ENCODE measurements at regions not wholly inside any gene's neighbourhood (a gene's known extent, or its start where the extent isn't known, plus 50 kb on each side); places are given as distances from the start of the nearest gene placed in this dataset.

DNA sequence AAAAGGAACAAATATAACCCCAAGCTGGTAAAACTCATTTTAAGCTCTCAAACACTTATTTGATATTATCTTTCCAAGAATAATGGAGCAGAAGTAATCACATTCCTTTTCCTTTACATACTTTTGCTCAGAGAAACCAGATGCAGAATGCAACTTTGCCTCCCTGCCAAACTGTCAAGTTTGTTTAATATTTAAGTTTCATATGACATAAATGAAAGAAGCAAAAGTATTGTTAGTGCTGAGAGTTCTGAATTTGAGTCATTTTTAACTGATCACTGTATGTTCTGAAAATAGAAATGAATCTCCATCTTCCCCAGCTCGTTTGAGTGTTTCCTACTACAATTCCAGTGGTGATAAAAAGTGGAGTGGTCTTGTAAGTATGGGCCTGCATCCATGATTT lies 423.4 kb downstream of the PID1 start:
- no peaks in the 10 kb centered on the region for H3K9me1 ChIP-seq (replicated peaks; ENCODE audit: control insufficient read depth, extremely low read depth, insufficient read depth, low read length)
- H3K9me3 ChIP-seq (replicated peaks; ENCODE audit: control insufficient read depth, insufficient read depth, low read length): peaks cover 7% of the 10 kb centered on the region
- FAIRE-seq (no peak), DNase-seq (ENCODE audit: low read depth, low spot score) (no peak)
- no peaks in the 10 kb centered on the region for H4K20me1 ChIP-seq (replicated peaks; ENCODE audit: control insufficient read depth, extremely low read depth, insufficient read depth, low read length)
- CTCF ChIA-PET: no interaction called here
- no peaks in the 10 kb centered on the region for H3K4me1 ChIP-seq (ENCODE audit: control insufficient read depth, extremely low read depth, insufficient read depth, low read length)
- H3K4me2 ChIP-seq (ENCODE audit: insufficient read depth, low read length): no peak overlapping the region
- dilution Hi-C loops (cut with MboI; ENCODE audit: extremely low pct_ligation_motif_present, low sequenced_read_pairs): no loop called here
- H3K27ac ChIP-seq (ENCODE audit: insufficient read depth, low read depth, low read length): no peak overlapping the region
- BruUV-seq (replicated peaks): no TSS peak
- H3K36me3 ChIP-seq (ENCODE audit: control insufficient read depth in 2 of 2, extremely low read depth in 1 of 2, insufficient read depth in 2 of 2, low read length in 2 of 2): no peaks in the 10 kb centered on the region
- no peaks in the 10 kb centered on the region for H3K27me3 ChIP-seq (ENCODE audit: control insufficient read depth in 2 of 2, insufficient read depth in 2 of 2, low read length in 2 of 2)
- POLR2A ChIA-PET: no interaction called here
- no peaks in the 10 kb centered on the region for H3K79me2 ChIP-seq (ENCODE audit: control insufficient read depth, insufficient read depth, low read length)
- intact Hi-C loops (cut with micrococcal nuclease): no loop called here
- no peak overlapping the region for H3K4me3 ChIP-seq (replicated peaks in 1 of 3; ENCODE audit: insufficient read depth in 1 of 3, low read depth in 1 of 3, low read length in 3 of 3)
- no peak overlapping the region for H2AFZ ChIP-seq (ENCODE audit: low read depth, low read length)
- TF ChIP-seq FOS (IDR thresholded peaks at IDR 0.05; ENCODE audit: borderline replicate concordance, insufficient read depth, low read length): no peak
- TF ChIP-seq EZH2 (IDR thresholded peaks at IDR 0.05; ENCODE audit: borderline replicate concordance, low read depth, low read length, severe bottlenecking): no peak
- TF ChIP-seq POLR2AphosphoS5 (IDR thresholded peaks at IDR 0.05; ENCODE audit: insufficient read depth, low read depth, low read length): no peak
- TF ChIP-seq POLR2A (IDR thresholded peaks at IDR 0.05; ENCODE audit: low read depth, low read length): no peak
- no peak for TF ChIP-seq JUN (IDR thresholded peaks at IDR 0.05; ENCODE audit: borderline replicate concordance, insufficient read depth, insufficient read length, low read depth)
- TF ChIP-seq, protein P1, sequence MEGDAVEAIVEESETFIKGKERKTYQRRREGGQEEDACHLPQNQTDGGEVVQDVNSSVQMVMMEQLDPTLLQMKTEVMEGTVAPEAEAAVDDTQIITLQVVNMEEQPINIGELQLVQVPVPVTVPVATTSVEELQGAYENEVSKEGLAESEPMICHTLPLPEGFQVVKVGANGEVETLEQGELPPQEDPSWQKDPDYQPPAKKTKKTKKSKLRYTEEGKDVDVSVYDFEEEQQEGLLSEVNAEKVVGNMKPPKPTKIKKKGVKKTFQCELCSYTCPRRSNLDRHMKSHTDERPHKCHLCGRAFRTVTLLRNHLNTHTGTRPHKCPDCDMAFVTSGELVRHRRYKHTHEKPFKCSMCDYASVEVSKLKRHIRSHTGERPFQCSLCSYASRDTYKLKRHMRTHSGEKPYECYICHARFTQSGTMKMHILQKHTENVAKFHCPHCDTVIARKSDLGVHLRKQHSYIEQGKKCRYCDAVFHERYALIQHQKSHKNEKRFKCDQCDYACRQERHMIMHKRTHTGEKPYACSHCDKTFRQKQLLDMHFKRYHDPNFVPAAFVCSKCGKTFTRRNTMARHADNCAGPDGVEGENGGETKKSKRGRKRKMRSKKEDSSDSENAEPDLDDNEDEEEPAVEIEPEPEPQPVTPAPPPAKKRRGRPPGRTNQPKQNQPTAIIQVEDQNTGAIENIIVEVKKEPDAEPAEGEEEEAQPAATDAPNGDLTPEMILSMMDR (IDR thresholded peaks at IDR 0.05; ENCODE audit: extremely low read depth in 1 of 2, insufficient read depth in 1 of 2, low read depth in 1 of 2, low read length in 2 of 2): no peak
- TF ChIP-seq, protein P2, sequence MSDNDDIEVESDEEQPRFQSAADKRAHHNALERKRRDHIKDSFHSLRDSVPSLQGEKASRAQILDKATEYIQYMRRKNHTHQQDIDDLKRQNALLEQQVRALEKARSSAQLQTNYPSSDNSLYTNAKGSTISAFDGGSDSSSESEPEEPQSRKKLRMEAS (IDR thresholded peaks at IDR 0.05; ENCODE audit: insufficient read depth, insufficient read length): no peak
- TF ChIP-seq GATA2 (IDR thresholded peaks at IDR 0.05; ENCODE audit: insufficient read depth, insufficient read length, low read depth, low read length): no peak
- TF ChIP-seq MYC (IDR thresholded peaks at IDR 0.05; ENCODE audit: low read depth, low read length): no peak
- no peak overlapping the region for H3K9ac ChIP-seq (replicated peaks; ENCODE audit: extremely low read depth, insufficient read depth, low read length)

All from endothelial cell of umbilical vein (primary cell).